NCI-H446 (cell line): ENCODE measurements at regions not wholly inside any gene's neighbourhood (a gene's known extent, or its start where the extent isn't known, plus 50 kb on each side); places are given as distances from the start of the nearest gene placed in this dataset.

Source experiments
- DNase-seq, 2 experiments: peaks; one replicate each; lab custom pipeline; 2025; lab: John Stamatoyannopoulos, UW

GRCh38 chr6:105850261-105851112 lies 235.6 kb upstream of the PRDM1 start:
- DNase-seq = peak in 1 of 2 experiments; percentile 31

GRCh38 chr6:105849746-105850145 lies 236.4 kb upstream of the PRDM1 start:
- DNase-seq = no peak

GRCh38 chr6:105847433-105847832 lies 238.7 kb upstream of the PRDM1 start:
- no peak for DNase-seq

- peak; percentile 9 to 31 for DNase-seq
These were observed 241.8 kb upstream of the PRDM1 start for GRCh38 chr6:105844275-105844883.

GRCh38 chr6:105839266-105839665 lies 246.9 kb upstream of the PRDM1 start:
- no peak for DNase-seq

GRCh38 chr6:105838171-105838570 lies 248.0 kb upstream of the PRDM1 start:
- DNase-seq = no peak

- DNase-seq = no peak
These were observed 249.2 kb upstream of the PRDM1 start for GRCh38 chr6:105836889-105837288.

- no peak for DNase-seq
These were observed 249.8 kb upstream of the PRDM1 start for GRCh38 chr6:105836379-105836778.

- no peak for DNase-seq
These were observed 250.8 kb upstream of the PRDM1 start for GRCh38 chr6:105835373-105835772.

- DNase-seq = no peak
These were observed 251.9 kb upstream of the PRDM1 start for GRCh38 chr6:105833959-105834947.

- DNase-seq = no peak
These were observed 253.8 kb upstream of the PRDM1 start for GRCh38 chr6:105832313-105832761.

GRCh38 chr6:105831311-105832097 lies 254.6 kb upstream of the PRDM1 start:
- DNase-seq = no peak

GRCh38 chr6:105825210-105825609 lies 260.9 kb upstream of the PRDM1 start:
- no peak for DNase-seq

GRCh38 chr6:105824732-105825131 lies 261.4 kb upstream of the PRDM1 start:
- no peak for DNase-seq

GRCh38 chr6:105821777-105822176 lies 264.4 kb upstream of the PRDM1 start:
- DNase-seq = no peak

GRCh38 chr6:105821027-105821426 lies 265.1 kb upstream of the PRDM1 start:
- DNase-seq = no peak

GRCh38 chr6:105819745-105820144 lies 266.4 kb upstream of the PRDM1 start:
- DNase-seq = no peak

GRCh38 chr6:105818505-105818904 lies 267.6 kb upstream of the PRDM1 start:
- no peak for DNase-seq

- no peak for DNase-seq
These were observed 268.2 kb upstream of the PRDM1 start for GRCh38 chr6:105817961-105818360.

GRCh38 chr6:105817370-105817769 lies 268.8 kb upstream of the PRDM1 start:
- peak in 1 of 2 experiments; percentile 45 for DNase-seq

GRCh38 chr6:105816847-105817246 lies 269.3 kb upstream of the PRDM1 start:
- DNase-seq = no peak
